Lung (tissue), 11 donors: ENCODE measurements at regions not wholly inside any gene's neighbourhood (a gene's known extent, or its start where the extent isn't known, plus 50 kb on each side); places are given as distances from the start of the nearest gene placed in this dataset.

ENCODE experiments used
- ATAC-seq: fragments of 200-7000 bp; cut with Tn5 transposase; one replicate; pipeline ENCODE4 v1.9.1; 2020; ENCODE audit warnings: moderate number of reproducible peaks; ENCODE audit not compliant: insufficient read depth, low FRiP score
- DNase-seq, 3 donors: peaks; one replicate each; pipeline ENCODE4 v3.0.0-alpha.2; 2013 to 2017
- H3K27ac ChIP-seq, 2 donors: one replicate each; pipeline ENCODE4 v1.5.1; 2013; ENCODE audit warnings: mild to moderate bottlenecking in 2 of 2, moderate library complexity in 2 of 2, control low read depth in 1 of 2, inconsistent platforms in 1 of 2, low read depth in 1 of 2, low read length in 1 of 2
- H3K27me3 ChIP-seq, 3 donors: one replicate each; pipeline ENCODE4 v1.5.1; 2013; ENCODE audit warnings: low read length in 2 of 3; ENCODE audit not compliant: control insufficient read depth in 3 of 3, insufficient read depth in 3 of 3
- H3K36me3 ChIP-seq, 4 donors: one replicate each; pipeline ENCODE4 v1.5.1; 2013; ENCODE audit warnings: low read length in 4 of 4, mild to moderate bottlenecking in 1 of 4, moderate library complexity in 1 of 4; ENCODE audit not compliant: control insufficient read depth in 4 of 4, insufficient read depth in 4 of 4
- H3K4me1 ChIP-seq, 5 donors: one replicate each; pipeline ENCODE4 v1.5.1; 2013; ENCODE audit warnings: low read length in 5 of 5, mild to moderate bottlenecking in 2 of 5, moderate library complexity in 1 of 5; ENCODE audit not compliant: control insufficient read depth in 5 of 5, insufficient read depth in 5 of 5
- H3K4me3 ChIP-seq: one replicate; pipeline ENCODE4 v1.5.1; 2013; ENCODE audit warnings: mild to moderate bottlenecking, control low read depth, moderate library complexity
- H3K9ac ChIP-seq, 2 donors: one replicate each; pipeline ENCODE4 v1.5.1; 2013; ENCODE audit warnings: low read length in 2 of 2, control low read depth in 1 of 2; ENCODE audit not compliant: insufficient read depth in 1 of 2
- H3K9me3 ChIP-seq, 4 donors: one replicate each; pipeline ENCODE4 v1.5.1; 2013; ENCODE audit warnings: low read length in 3 of 4, mild to moderate bottlenecking in 1 of 4, moderate library complexity in 1 of 4; ENCODE audit not compliant: control insufficient read depth in 4 of 4, insufficient read depth in 3 of 4
- CTCF ChIP-seq: IDR thresholded peaks from 2 replicates; pipeline ENCODE4 v1.5.1; 2012; ENCODE audit warnings: mild to moderate bottlenecking; ENCODE audit errors: control extremely low read depth, extremely low read depth
- WGBS, 2 donors: extraction: QIAGEN DNeasy Blood & Tissue Kit; methylation state at CpG; one replicate each; pipeline ENCODE4 v1.1.7; 2013; 5-methylcytosine and 5-hydroxymethylcytosine counted together
- donor health status: control.
- donor health status: control.
- donor health status: Bipolar disorder and iron deficiency.
- donor health status: healthy.
- donor health status: DM: yes; HTN: yes; CAD: no.

- 90 to 94% methylated on average over 10 of the region's 10 CpGs for WGBS, 2 donors
- no peak for DNase-seq
- no peak for TF ChIP-seq CTCF
Observed at GRCh38 chr13:99663185-99663825, 162.0 kb downstream of the TM9SF2 start.

GRCh38 chr13:99662678-99663077 is 161.4 kb downstream of the TM9SF2 start:
- peaks cover 0 to 4% (median 0%) of the 10 kb centered on the region in 5 donors for H3K4me1 ChIP-seq
- no peak overlapping the region for H3K27ac ChIP-seq
- H3K9ac ChIP-seq, result no peak overlapping the region
- no peaks in the 10 kb centered on the region for H3K9me3 ChIP-seq
- ATAC-seq (no peak), DNase-seq (peak in 1 of 3 donors; percentile 8)
- H3K27me3 ChIP-seq, result peaks cover 0 to 31% (median 30%) of the 10 kb centered on the region in 3 donors
- no peaks in the 10 kb centered on the region for H3K36me3 ChIP-seq
- WGBS, 2 donors, result 76 to 81% methylated on average over 3 of the region's 3 CpGs
- no peak overlapping the region for H3K4me3 ChIP-seq
- TF ChIP-seq CTCF, result no peak

More at GRCh38 chr13:99663185-99663825, 162.0 kb downstream of the TM9SF2 start:
- Histone ChIP-seq H3K9ac (no peak overlapping the region), H3K36me3 (no peaks in the 10 kb centered on the region), H3K9me3 (no peaks in the 10 kb centered on the region), H3K4me3 (no peak overlapping the region), H3K27ac (no peak overlapping the region), H3K27me3 (peaks cover 0 to 31% (median 30%) of the 10 kb centered on the region in 3 donors), H3K4me1 (peaks cover 0 to 4% (median 0%) of the 10 kb centered on the region in 5 donors)
- no peak for ATAC-seq

GRCh38 chr13:99661791-99662190 is 160.5 kb downstream of the TM9SF2 start:
- Histone ChIP-seq H3K9me3 (no peaks in the 10 kb centered on the region), H3K27ac (no peak overlapping the region), H3K36me3 (no peaks in the 10 kb centered on the region), H3K4me3 (no peak overlapping the region), H3K9ac (no peak overlapping the region), H3K27me3 (peaks cover 0 to 31% (median 28%) of the 10 kb centered on the region in 3 donors), H3K4me1 (peaks cover 0 to 9% (median 0%) of the 10 kb centered on the region in 5 donors)
- ATAC-seq (no peak), DNase-seq (no peak)
- no peak for TF ChIP-seq CTCF
- 91 to 93% methylated on average over 3 of the region's 3 CpGs for WGBS, 2 donors
